WTC11 (cell line): ENCODE measurements at regions not wholly inside any gene's neighbourhood (a gene's known extent, or its start where the extent isn't known, plus 50 kb on each side); places are given as distances from the start of the nearest gene placed in this dataset.

Source experiments
- CBFB ChIP-seq: sonication (generic); formaldehyde crosslinking; IDR thresholded peaks from 2 replicates; pipeline ENCODE4 v1.8.1; 2022; ENCODE audit warnings: mild to moderate bottlenecking, low read depth, missing genetic modification reagents
- CTCF ChIP-seq: fragments of 200-600 bp; IDR thresholded peaks from 2 replicates; pipeline ENCODE4 v1.8.0; 2022; ENCODE audit warnings: antibody characterized with exemption

GRCh38 chr3:107112356-107112755 lies 264.9 kb upstream of the CCDC54 start:
- no peak for TF ChIP-seq CTCF
- TF ChIP-seq CBFB (CRISPR knock-in tag): no peak
